Forelimb muscle (tissue), 1 donor: ENCODE measurements at regions not wholly inside any gene's neighbourhood (a gene's known extent, or its start where the extent isn't known, plus 50 kb on each side); places are given as distances from the start of the nearest gene placed in this dataset.
A peak's percentile ranks its signal among the peaks of the same experiment; 100 is the strongest.
"Not testable (repeated sequence)": the region's sequence is repeated elsewhere in the genome, so short reads cannot be mapped to it uniquely, and the experiment has no call there.

ENCODE experiments used
- DNase-seq: peaks from one replicate; pipeline ENCODE4 v3.0.0-alpha.2; 2013; ENCODE audit warnings: low read depth

- DNase-seq, result no peak
These were observed 729.1 kb downstream of the NOVA1 start for GRCh38 chr14:25868521-25869314.

- DNase-seq, result no peak
These were observed 736.4 kb downstream of the NOVA1 start for GRCh38 chr14:25861406-25861805.

- DNase-seq, result no peak
These were observed 749.2 kb downstream of the NOVA1 start for GRCh38 chr14:25848601-25849000.

GRCh38 chr14:25846246-25846645, 751.6 kb downstream of the NOVA1 start:
- DNase-seq, result no peak

GRCh38 chr14:25843481-25844470, 754.1 kb downstream of the NOVA1 start:
- DNase-seq, result peak; percentile 49

- DNase-seq, result no peak
These were observed 756.6 kb downstream of the NOVA1 start for GRCh38 chr14:25841226-25841625.

GRCh38 chr14:25837551-25837965, 760.3 kb downstream of the NOVA1 start:
- no peak for DNase-seq

- DNase-seq, result no peak
These were observed 761.2 kb downstream of the NOVA1 start for GRCh38 chr14:25836636-25837035.

GRCh38 chr14:25833341-25834126, 764.3 kb downstream of the NOVA1 start:
- DNase-seq, result no peak

- DNase-seq, result no peak
These were observed 765.2 kb downstream of the NOVA1 start for GRCh38 chr14:25832585-25832984.

GRCh38 chr14:25828562-25828961, 769.3 kb downstream of the NOVA1 start:
- no peak for DNase-seq

GRCh38 chr14:25826105-25826504, 771.7 kb downstream of the NOVA1 start:
- DNase-seq, result no peak

GRCh38 chr14:25820368-25820767, 770.4 kb upstream of the STXBP6 start:
- no peak for DNase-seq

- not testable (repeated sequence) for DNase-seq
These were observed 764.7 kb upstream of the STXBP6 start for GRCh38 chr14:25814622-25815021.

GRCh38 chr14:25803386-25804018, 753.6 kb upstream of the STXBP6 start:
- DNase-seq, result no peak

- DNase-seq, result no peak
These were observed 750.9 kb upstream of the STXBP6 start for GRCh38 chr14:25800841-25801240.

GRCh38 chr14:25788252-25788651, 738.3 kb upstream of the STXBP6 start:
- no peak for DNase-seq

GRCh38 chr14:25765909-25766308, 716.0 kb upstream of the STXBP6 start:
- DNase-seq, result no peak

GRCh38 chr14:25759920-25760655, 710.1 kb upstream of the STXBP6 start:
- DNase-seq, result no peak

GRCh38 chr14:25759256-25759655, 709.3 kb upstream of the STXBP6 start:
- no peak for DNase-seq

- no peak for DNase-seq
These were observed 707.4 kb upstream of the STXBP6 start for GRCh38 chr14:25757364-25757763.
